HepG2 (cell line): ENCODE measurements at regions not wholly inside any gene's neighbourhood (a gene's known extent, or its start where the extent isn't known, plus 50 kb on each side); places are given as distances from the start of the nearest gene placed in this dataset.
"Not testable (repeated sequence)": the region's sequence is repeated elsewhere in the genome, so short reads cannot be mapped to it uniquely, and the experiment has no call there.

Experiments
- ATAC-seq: fragments of 200-7000 bp; cut with Tn5 transposase; 3 replicates; pipeline ENCODE4 v1.9.1; 2020; ENCODE audit warnings: mild to moderate bottlenecking, moderate library complexity
- BruUV-seq: library from RNA; stranded (reverse); fragments of 400-500 nt; replicated peaks from 2 replicates; lab custom pipeline; 2021; lab: Mats Ljungman, UMichigan
- CTCF ChIA-PET: fragments of 300-600 bp; formaldehyde crosslinking; extraction: SDS; loops from one replicate; lab custom pipeline; 2021; ENCODE audit warnings: low total read pairs, inconsistent platforms, low intra/inter-chr PET ratio; lab: Yijun Ruan, JAX
- POLR2A ChIA-PET: fragments of 350-600 bp; sonication (Branson Sonifier 250); formaldehyde crosslinking; loops from one replicate; lab custom pipeline; 2020; ENCODE audit warnings: antibody characterized with exemption, inconsistent platforms; lab: Yijun Ruan, JAX
- DNase-seq: peaks from one replicate; pipeline ENCODE4 v3.0.0-alpha.2; 2015; ENCODE audit warnings: low spot score
- FAIRE-seq: peaks from 3 replicates; lab custom pipeline; 2011; peaks lifted over from hg19 to GRCh38; lab: Jason Lieb, UNC
- H2AFZ ChIP-seq: one replicate; pipeline ENCODE4 v1.6.1; 2011; ENCODE audit warnings: low read length, inconsistent platforms
- H3K27ac ChIP-seq: fragments of 300-600 bp; 3 replicates; pipeline ENCODE4 v1.8.0; 2011; ENCODE audit warnings: mixed run types, mild to moderate bottlenecking, mixed read lengths, low read length, inconsistent platforms; ENCODE audit not compliant: insufficient read depth; ENCODE audit errors: extremely low read length
- H3K27me3 ChIP-seq, 2 experiments: fragments of 200-600 bp in 1 of 2; 2 replicates in 1 of 2; 3 replicates in 1 of 2; pipeline versions ENCODE4 v1.6.0 to v1.8.0; 2011; ENCODE audit warnings: low read length in 2 of 2, mild to moderate bottlenecking in 2 of 2, moderate library complexity in 2 of 2, inconsistent platforms in 1 of 2; ENCODE audit not compliant: insufficient read depth in 2 of 2, control insufficient read depth in 1 of 2
- H3K36me3 ChIP-seq, 2 experiments: fragments of 200-600 bp in 1 of 2; replicated peaks in 1 of 2; 2 replicates in 1 of 2; 3 replicates in 1 of 2; pipeline versions ENCODE4 v1.5.1 to v1.8.0; 2011; ENCODE audit warnings: low read length in 2 of 2, inconsistent platforms in 1 of 2; ENCODE audit not compliant: insufficient read depth in 2 of 2, control insufficient read depth in 1 of 2
- H3K4me1 ChIP-seq: 2 replicates; pipeline ENCODE4 v1.5.1; 2012; ENCODE audit warnings: low read length, inconsistent platforms; ENCODE audit not compliant: insufficient read depth
- H3K4me2 ChIP-seq: 2 replicates; pipeline ENCODE4 v1.6.0; 2011; ENCODE audit warnings: low read depth, low read length, inconsistent platforms
- H3K4me3 ChIP-seq, 3 experiments: fragments of 200-600 bp in 1 of 3; sonication (generic), shearing (Covaris generic) in 1 of 3; replicated peaks in 1 of 3; 2 replicates each; pipeline ENCODE4 v1.5.1; 2011 to 2016; ENCODE audit warnings: low read length in 3 of 3, inconsistent platforms in 2 of 3, low read depth in 2 of 3, mild to moderate bottlenecking in 2 of 3, control low read depth in 1 of 3, mixed read lengths in 1 of 3; ENCODE audit not compliant: insufficient read depth in 1 of 3
- H3K79me2 ChIP-seq: one replicate; pipeline ENCODE4 v1.6.1; 2011; ENCODE audit warnings: low read length, inconsistent platforms; ENCODE audit not compliant: insufficient read depth
- H3K9ac ChIP-seq: 2 replicates; pipeline ENCODE4 v1.6.0; 2011; ENCODE audit warnings: mild to moderate bottlenecking, low read depth, low read length, inconsistent platforms; ENCODE audit not compliant: insufficient read depth
- H3K9me3 ChIP-seq: 2 replicates; pipeline ENCODE4 v1.5.1; 2012; ENCODE audit warnings: mild to moderate bottlenecking, low read length
- H4K20me1 ChIP-seq: 2 replicates; pipeline ENCODE4 v1.6.0; 2011; ENCODE audit warnings: inconsistent platforms, mild to moderate bottlenecking, low read length, moderate library complexity; ENCODE audit not compliant: insufficient read depth
- DNMT1 ChIP-seq: sonication (generic); formaldehyde crosslinking; IDR thresholded peaks from 2 replicates; pipeline ENCODE4 v1.5.1; 2020; ENCODE audit warnings: mild to moderate bottlenecking, missing genetic modification reagents
- HOXA5 ChIP-seq: sonication (generic); formaldehyde crosslinking; IDR thresholded peaks from 2 replicates; pipeline ENCODE4 v1.4.0; 2020; ENCODE audit warnings: missing genetic modification reagents
- LCORL ChIP-seq, 2 experiments: fragments of 450-650 bp in 1 of 2; sonication (generic) in 1 of 2; formaldehyde crosslinking in 1 of 2; IDR thresholded peaks; 2 replicates each; pipeline versions ENCODE4 v1.5.0 to v1.6.1; 2017 to 2020; ENCODE audit warnings: antibody characterized with exemption in 1 of 2, missing genetic modification reagents in 1 of 2
- MAZ ChIP-seq, 2 experiments: sonication (generic) in 1 of 2; formaldehyde crosslinking in 1 of 2; IDR thresholded peaks; 2 replicates each; pipeline versions ENCODE4 v1.5.0 to v1.6.1; 2012 to 2020; ENCODE audit warnings: low read depth in 2 of 2, mild to moderate bottlenecking in 2 of 2, borderline replicate concordance in 1 of 2, improper control_type of control experiment in 1 of 2, low read length in 1 of 2, missing genetic modification reagents in 1 of 2, moderate library complexity in 1 of 2
- NFKBIZ ChIP-seq: IDR thresholded peaks from 2 replicates; pipeline ENCODE4 v1.6.1; 2018; ENCODE audit warnings: missing genetic modification reagents, missing compliant biosample characterization
- RAD51 ChIP-seq: fragments of 450-650 bp; IDR thresholded peaks from 2 replicates; pipeline ENCODE4 v1.6.1; 2016; ENCODE audit warnings: borderline replicate concordance
- ZNF335 ChIP-seq: sonication (generic); formaldehyde crosslinking; IDR thresholded peaks from 2 replicates; pipeline ENCODE4 v1.4.0; 2020; ENCODE audit warnings: missing genetic modification reagents
- ZNF564 ChIP-seq: sonication (generic); formaldehyde crosslinking; IDR thresholded peaks from 2 replicates; pipeline ENCODE4 v1.8.1; 2023; ENCODE audit warnings: mild to moderate bottlenecking, missing genetic modification reagents
- ZNF569 ChIP-seq: sonication (generic); formaldehyde crosslinking; IDR thresholded peaks from 2 replicates; pipeline ENCODE4 v1.5.0; 2020; ENCODE audit warnings: mild to moderate bottlenecking, missing genetic modification reagents, moderate library complexity, borderline replicate concordance
- ZSCAN25 ChIP-seq: sonication (generic); formaldehyde crosslinking; IDR thresholded peaks from 2 replicates; pipeline ENCODE4 v1.8.0; 2022; ENCODE audit warnings: mild to moderate bottlenecking, missing genetic modification reagents
- ZSCAN9 ChIP-seq: IDR thresholded peaks from 2 replicates; pipeline ENCODE4 v1.6.1; 2016; ENCODE audit warnings: borderline replicate concordance
- WGBS: methylation state at CpG from one replicate; pipeline ENCODE4 v1.1.6; 2017; ENCODE audit warnings: low lambda C conversion rate; 5-methylcytosine and 5-hydroxymethylcytosine counted together
- in situ Hi-C: cut with HindIII; loops from 2 replicates; pipeline ENCODE4 v1.10.0; 2017; ENCODE audit warnings: low pct_unique_long_range_greater_than_20kb; ENCODE audit not compliant: extremely low pct_ligation_motif_present
- intact Hi-C: fragments of 100-400 bp; cut with micrococcal nuclease; formaldehyde crosslinking; loops from one replicate; pipeline ENCODE4 v1.10.0; 2022; ENCODE audit not compliant: unreplicated experiment

DNA sequence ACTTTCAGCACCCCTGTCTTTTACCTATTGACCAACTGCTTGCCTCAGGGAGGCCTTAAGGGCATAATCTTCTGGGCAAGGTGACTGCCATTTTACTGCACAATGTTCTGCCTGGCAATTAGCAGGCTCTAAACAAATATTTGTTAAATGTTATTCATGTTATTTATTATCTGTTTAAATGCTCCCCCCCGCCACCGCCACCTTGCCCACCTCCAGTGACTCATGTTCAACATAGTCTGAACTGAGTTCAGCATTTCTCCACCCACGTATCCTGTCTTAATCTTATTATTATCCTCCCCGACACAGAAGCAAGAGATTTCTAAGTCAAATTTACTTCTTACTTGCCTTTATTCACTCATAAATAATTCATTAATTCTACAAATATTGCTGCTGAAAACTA lies 144.8 kb downstream of the LIG4 start:
- no peaks in the 10 kb centered on the region for H3K79me2 ChIP-seq
- H3K4me3 ChIP-seq, result no peak overlapping the region
- H3K9ac ChIP-seq, result no peak overlapping the region
- H2AFZ ChIP-seq, result no peak overlapping the region
- in situ Hi-C loops, result no loop called here
- BruUV-seq, result no TSS peak
- H3K27me3 ChIP-seq, result no peaks in the 10 kb centered on the region
- ChIA-PET POLR2A (no interaction called here), CTCF (no interaction called here)
- no peak overlapping the region for H3K4me2 ChIP-seq
- H3K4me1 ChIP-seq, result no peaks in the 10 kb centered on the region
- DNase-seq (no peak), ATAC-seq (no peak), FAIRE-seq (no peak)
- WGBS, result 1% methylated on average over 4 of the region's 4 CpGs
- TF ChIP-seq DNMT1 (CRISPR knock-in tag) (no peak), ZSCAN25 (CRISPR knock-in tag) (no peak), MAZ (IDR thresholded peaks at IDR 0.05; ENCODE audit: borderline replicate concordance, low read depth, low read length) (no peak), MAZ (CRISPR knock-in tag; IDR thresholded peaks at IDR 0.05; ENCODE audit: low read depth) (no peak), ZSCAN9 (CRISPR knock-in tag) (no peak)
- H3K9me3 ChIP-seq, result peaks cover 47% of the 10 kb centered on the region
- no peaks in the 10 kb centered on the region for H3K36me3 ChIP-seq
- intact Hi-C loops, result no loop called here
- H3K27ac ChIP-seq, result no peak overlapping the region
- H4K20me1 ChIP-seq, result no peaks in the 10 kb centered on the region

DNA sequence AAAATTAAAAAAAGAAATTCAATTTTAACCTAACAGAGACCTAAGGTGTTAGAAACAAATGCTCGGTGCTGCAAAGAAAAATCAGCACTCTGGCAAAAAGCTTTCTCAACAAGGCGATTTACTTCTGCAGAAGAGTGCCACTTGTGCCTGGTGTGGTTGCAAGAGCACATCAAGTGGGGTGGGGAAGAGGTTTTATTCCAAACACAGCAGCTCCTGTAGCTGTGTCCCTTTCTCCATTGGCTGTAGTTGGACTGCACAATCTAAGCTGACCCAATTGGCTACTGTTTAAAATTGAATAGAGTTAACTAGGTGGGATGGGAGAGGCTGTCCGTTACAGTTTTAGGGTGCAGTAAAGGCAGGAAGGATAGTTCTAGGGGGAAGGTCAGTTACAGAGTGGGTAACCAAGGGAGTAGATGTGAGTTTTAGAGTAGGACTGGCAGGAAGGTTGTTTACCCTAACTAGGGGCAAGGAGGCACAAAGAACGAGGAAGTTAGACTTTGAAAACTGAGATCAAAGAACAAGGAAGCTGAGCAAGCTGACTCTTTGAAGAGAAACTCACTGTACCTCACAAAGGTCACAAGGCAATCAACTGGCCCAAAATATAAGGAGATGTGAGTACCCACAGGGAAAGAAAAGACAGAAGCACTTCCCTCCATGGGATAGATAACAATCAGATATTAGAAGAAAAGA lies 145.7 kb downstream of the LIG4 start:
- in situ Hi-C loops, result no loop called here
- H3K9ac ChIP-seq, result no peak overlapping the region
- no peak overlapping the region for H3K27ac ChIP-seq
- intact Hi-C loops, result no loop called here
- DNase-seq (no peak), ATAC-seq (no peak), FAIRE-seq (no peak)
- no peak overlapping the region for H3K4me2 ChIP-seq
- no peaks in the 10 kb centered on the region for H3K27me3 ChIP-seq
- BruUV-seq, result no TSS peak
- no peaks in the 10 kb centered on the region for H4K20me1 ChIP-seq
- no peak for TF ChIP-seq ZNF564 (CRISPR knock-in tag)
- TF ChIP-seq RAD51, result no peak
- no peak for TF ChIP-seq LCORL (IDR thresholded peaks at IDR 0.05)
- TF ChIP-seq LCORL (CRISPR knock-in tag; IDR thresholded peaks at IDR 0.05), result no peak
- TF ChIP-seq ZNF335 (CRISPR knock-in tag), result no peak
- TF ChIP-seq ZNF569 (CRISPR knock-in tag), result no peak
- no peak for TF ChIP-seq HOXA5 (CRISPR knock-in tag)
- no peak for TF ChIP-seq NFKBIZ
- H2AFZ ChIP-seq, result no peak overlapping the region
- H3K36me3 ChIP-seq, result no peaks in the 10 kb centered on the region
- CTCF ChIA-PET, result no interaction called here
- peaks cover 46% of the 10 kb centered on the region for H3K9me3 ChIP-seq
- POLR2A ChIA-PET, result no interaction called here
- 10% methylated on average over 4 of the region's 4 CpGs for WGBS
- H3K4me1 ChIP-seq, result no peaks in the 10 kb centered on the region
- no peak overlapping the region for H3K4me3 ChIP-seq
- no peaks in the 10 kb centered on the region for H3K79me2 ChIP-seq

DNA sequence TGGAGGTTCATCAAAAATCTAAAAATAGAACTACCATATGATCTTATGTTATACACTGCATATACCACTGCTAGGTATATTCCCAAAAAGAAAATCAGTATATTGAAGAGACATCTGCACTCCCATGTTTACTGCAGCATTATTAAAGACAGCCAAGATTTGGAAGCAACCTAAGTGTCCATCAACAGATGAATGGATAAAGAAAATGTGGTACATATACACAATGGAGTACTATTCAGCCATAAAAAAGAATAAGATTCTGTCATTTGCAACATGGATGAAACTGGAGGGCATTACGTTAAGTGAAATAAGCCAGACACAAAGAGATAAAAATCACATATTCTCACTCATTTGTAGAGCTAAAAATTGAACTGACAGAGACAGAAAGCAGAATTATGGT lies 151.0 kb downstream of the LIG4 start:
- H3K36me3 ChIP-seq, H2AFZ ChIP-seq, CTCF ChIA-PET, BruUV-seq, H4K20me1 ChIP-seq, in situ Hi-C loops, H3K4me1 ChIP-seq, H3K27ac ChIP-seq, intact Hi-C loops, POLR2A ChIA-PET, H3K4me3 ChIP-seq, H3K79me2 ChIP-seq, DNase-seq, H3K9ac ChIP-seq, H3K4me2 ChIP-seq, FAIRE-seq, H3K27me3 ChIP-seq, ATAC-seq: not testable (repeated sequence)
- 0% methylated on average over 1 of the region's 1 CpG for WGBS
- H3K9me3 ChIP-seq, result peaks cover 58% of the 10 kb centered on the region
